Muscle layer of duodenum (tissue), 2 donors: ENCODE measurements at regions not wholly inside any gene's neighbourhood (a gene's known extent, or its start where the extent isn't known, plus 50 kb on each side); places are given as distances from the start of the nearest gene placed in this dataset.

Experiments
- H3K27ac ChIP-seq: one replicate; pipeline ENCODE4 v1.7.0; 2013; ENCODE audit warnings: mild to moderate bottlenecking, low read length
- H3K27me3 ChIP-seq: one replicate; pipeline ENCODE4 v1.7.0; 2013; ENCODE audit warnings: low read depth, mild to moderate bottlenecking, control low read depth, low read length
- H3K36me3 ChIP-seq, 2 donors: one replicate each; pipeline ENCODE4 v1.7.0; 2013; ENCODE audit warnings: low read length in 2 of 2, control low read depth in 1 of 2, mild to moderate bottlenecking in 1 of 2; ENCODE audit not compliant: insufficient read depth in 2 of 2, control insufficient read depth in 1 of 2
- H3K4me1 ChIP-seq, 2 donors: one replicate each; pipeline ENCODE4 v1.7.0; 2013; ENCODE audit warnings: low read length in 2 of 2, mild to moderate bottlenecking in 2 of 2, control low read depth in 1 of 2, moderate library complexity in 1 of 2; ENCODE audit not compliant: insufficient read depth in 2 of 2, control insufficient read depth in 1 of 2
- H3K4me3 ChIP-seq, 2 donors: one replicate each; pipeline ENCODE4 v1.7.0; 2013; ENCODE audit warnings: low read length in 2 of 2, low read depth in 1 of 2, mild to moderate bottlenecking in 1 of 2
- H3K9me3 ChIP-seq, 2 donors: one replicate each; pipeline ENCODE4 v1.7.0; 2013; ENCODE audit warnings: low read length in 2 of 2, control low read depth in 1 of 2, mild to moderate bottlenecking in 1 of 2; ENCODE audit not compliant: control insufficient read depth in 1 of 2
- donor health status: healthy.

GRCh38 chr20:9981829-9982228 lies 53.0 kb upstream of the ANKEF1 start:
- H3K27ac ChIP-seq: no peak overlapping the region
- no peaks in the 10 kb centered on the region for H3K36me3 ChIP-seq
- H3K4me3 ChIP-seq: no peak overlapping the region
- no peaks in the 10 kb centered on the region for H3K27me3 ChIP-seq
- no peaks in the 10 kb centered on the region for H3K4me1 ChIP-seq
- no peaks in the 10 kb centered on the region for H3K9me3 ChIP-seq

GRCh38 chr20:9978397-9979004 lies 56.3 kb upstream of the ANKEF1 start:
- no peaks in the 10 kb centered on the region for H3K36me3 ChIP-seq
- H3K27ac ChIP-seq: no peak overlapping the region
- no peaks in the 10 kb centered on the region for H3K27me3 ChIP-seq
- H3K9me3 ChIP-seq: no peaks in the 10 kb centered on the region
- H3K4me3 ChIP-seq: peak overlapping the region in 1 of 2 donors; percentile 17
- no peaks in the 10 kb centered on the region for H3K4me1 ChIP-seq

- Histone ChIP-seq H3K27ac (no peak overlapping the region), H3K27me3 (no peaks in the 10 kb centered on the region), H3K36me3 (no peaks in the 10 kb centered on the region), H3K4me1 (no peaks in the 10 kb centered on the region), H3K9me3 (no peaks in the 10 kb centered on the region), H3K4me3 (no peak overlapping the region)
Measured at GRCh38 chr20:9977629-9978028, 57.2 kb upstream of the ANKEF1 start.

- no peaks in the 10 kb centered on the region for H3K27me3 ChIP-seq
- H3K27ac ChIP-seq: no peak overlapping the region
- H3K4me1 ChIP-seq: no peaks in the 10 kb centered on the region
- no peak overlapping the region for H3K4me3 ChIP-seq
- H3K36me3 ChIP-seq: no peaks in the 10 kb centered on the region
- H3K9me3 ChIP-seq: no peaks in the 10 kb centered on the region
Measured at GRCh38 chr20:9974324-9974723, 60.5 kb upstream of the ANKEF1 start.

GRCh38 chr20:9971746-9972145 lies 63.0 kb upstream of the ANKEF1 start:
- H3K27me3 ChIP-seq: no peaks in the 10 kb centered on the region

GRCh38 chr20:9969626-9970025 lies 65.2 kb upstream of the ANKEF1 start:
- H3K27me3 ChIP-seq: no peaks in the 10 kb centered on the region

More at GRCh38 chr20:9971746-9972145, 63.0 kb upstream of the ANKEF1 start:
- Histone ChIP-seq H3K36me3 (no peaks in the 10 kb centered on the region), H3K4me1 (no peaks in the 10 kb centered on the region), H3K9me3 (no peaks in the 10 kb centered on the region), H3K27ac (no peak overlapping the region), H3K4me3 (no peak overlapping the region)

GRCh38 chr20:9968015-9968414 lies 66.8 kb upstream of the ANKEF1 start:
- Histone ChIP-seq H3K27ac (no peak overlapping the region), H3K4me1 (no peaks in the 10 kb centered on the region), H3K9me3 (no peaks in the 10 kb centered on the region), H3K27me3 (no peaks in the 10 kb centered on the region), H3K36me3 (no peaks in the 10 kb centered on the region), H3K4me3 (no peak overlapping the region)

More at GRCh38 chr20:9969626-9970025, 65.2 kb upstream of the ANKEF1 start:
- Histone ChIP-seq H3K9me3 (no peaks in the 10 kb centered on the region), H3K27ac (no peak overlapping the region), H3K36me3 (no peaks in the 10 kb centered on the region), H3K4me3 (no peak overlapping the region), H3K4me1 (no peaks in the 10 kb centered on the region)

GRCh38 chr20:9966966-9967365 lies 67.8 kb upstream of the ANKEF1 start:
- Histone ChIP-seq H3K36me3 (no peaks in the 10 kb centered on the region), H3K9me3 (no peaks in the 10 kb centered on the region), H3K4me3 (no peak overlapping the region), H3K27ac (no peak overlapping the region), H3K4me1 (no peaks in the 10 kb centered on the region), H3K27me3 (no peaks in the 10 kb centered on the region)

- Histone ChIP-seq H3K27me3 (no peaks in the 10 kb centered on the region), H3K27ac (no peak overlapping the region), H3K4me3 (no peak overlapping the region), H3K36me3 (no peaks in the 10 kb centered on the region), H3K9me3 (no peaks in the 10 kb centered on the region), H3K4me1 (no peaks in the 10 kb centered on the region)
Measured at GRCh38 chr20:9963029-9963428, 71.8 kb upstream of the ANKEF1 start.

- Histone ChIP-seq H3K4me1 (no peaks in the 10 kb centered on the region), H3K4me3 (no peak overlapping the region)
Measured at GRCh38 chr20:9958693-9959092, 76.1 kb upstream of the ANKEF1 start.

GRCh38 chr20:9955646-9956045 lies 79.1 kb upstream of the ANKEF1 start:
- no peak overlapping the region for H3K27ac ChIP-seq
- no peaks in the 10 kb centered on the region for H3K9me3 ChIP-seq
- H3K4me1 ChIP-seq: no peaks in the 10 kb centered on the region
- no peaks in the 10 kb centered on the region for H3K36me3 ChIP-seq
- H3K4me3 ChIP-seq: no peak overlapping the region
- H3K27me3 ChIP-seq: no peaks in the 10 kb centered on the region

More at GRCh38 chr20:9958693-9959092, 76.1 kb upstream of the ANKEF1 start:
- Histone ChIP-seq H3K27ac (no peak overlapping the region), H3K36me3 (no peaks in the 10 kb centered on the region), H3K27me3 (no peaks in the 10 kb centered on the region), H3K9me3 (no peaks in the 10 kb centered on the region)

- Histone ChIP-seq H3K27ac (no peak overlapping the region), H3K9me3 (no peaks in the 10 kb centered on the region), H3K4me1 (no peaks in the 10 kb centered on the region), H3K27me3 (no peaks in the 10 kb centered on the region), H3K36me3 (no peaks in the 10 kb centered on the region), H3K4me3 (no peak overlapping the region)
Measured at GRCh38 chr20:9949563-9949962, 85.2 kb upstream of the ANKEF1 start.
